HFF-Myc (cell line): ENCODE measurements at regions not wholly inside any gene's neighbourhood (a gene's known extent, or its start where the extent isn't known, plus 50 kb on each side); places are given as distances from the start of the nearest gene placed in this dataset.

Experiments used
- DNase-seq: peaks from one replicate; pipeline ENCODE4 v3.0.0-alpha.2; 2011; ENCODE audit warnings: low read depth; ENCODE audit errors: extremely low read depth
- H3K4me3 ChIP-seq: replicated peaks from 2 replicates; pipeline ENCODE4 v1.5.1; 2011; ENCODE audit warnings: low read depth, mild to moderate bottlenecking, control low read depth, low read length
- TF ChIP-seq, protein P1 (sequence below): IDR thresholded peaks from 2 replicates; pipeline ENCODE4 v1.5.1; 2012; ENCODE audit warnings: mild to moderate bottlenecking, low read depth, low read length, control low read depth; ENCODE audit errors: missing control alignments

GRCh38 chr9:113695901-113696300 lies 180.2 kb upstream of the ZNF618 start:
- TF ChIP-seq, protein P1, sequence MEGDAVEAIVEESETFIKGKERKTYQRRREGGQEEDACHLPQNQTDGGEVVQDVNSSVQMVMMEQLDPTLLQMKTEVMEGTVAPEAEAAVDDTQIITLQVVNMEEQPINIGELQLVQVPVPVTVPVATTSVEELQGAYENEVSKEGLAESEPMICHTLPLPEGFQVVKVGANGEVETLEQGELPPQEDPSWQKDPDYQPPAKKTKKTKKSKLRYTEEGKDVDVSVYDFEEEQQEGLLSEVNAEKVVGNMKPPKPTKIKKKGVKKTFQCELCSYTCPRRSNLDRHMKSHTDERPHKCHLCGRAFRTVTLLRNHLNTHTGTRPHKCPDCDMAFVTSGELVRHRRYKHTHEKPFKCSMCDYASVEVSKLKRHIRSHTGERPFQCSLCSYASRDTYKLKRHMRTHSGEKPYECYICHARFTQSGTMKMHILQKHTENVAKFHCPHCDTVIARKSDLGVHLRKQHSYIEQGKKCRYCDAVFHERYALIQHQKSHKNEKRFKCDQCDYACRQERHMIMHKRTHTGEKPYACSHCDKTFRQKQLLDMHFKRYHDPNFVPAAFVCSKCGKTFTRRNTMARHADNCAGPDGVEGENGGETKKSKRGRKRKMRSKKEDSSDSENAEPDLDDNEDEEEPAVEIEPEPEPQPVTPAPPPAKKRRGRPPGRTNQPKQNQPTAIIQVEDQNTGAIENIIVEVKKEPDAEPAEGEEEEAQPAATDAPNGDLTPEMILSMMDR = no peak
- H3K4me3 ChIP-seq = no peak overlapping the region
- no peak for DNase-seq

GRCh38 chr9:113701774-113702755 lies 174.0 kb upstream of the ZNF618 start:
- no peak for DNase-seq

GRCh38 chr9:113705306-113705927 lies 170.7 kb upstream of the ZNF618 start:
- TF ChIP-seq, protein P1 = no peak
- no peak overlapping the region for H3K4me3 ChIP-seq
- DNase-seq = no peak

More at GRCh38 chr9:113701774-113702755, 174.0 kb upstream of the ZNF618 start:
- TF ChIP-seq, protein P1 = no peak
- H3K4me3 ChIP-seq = no peak overlapping the region

DNA sequence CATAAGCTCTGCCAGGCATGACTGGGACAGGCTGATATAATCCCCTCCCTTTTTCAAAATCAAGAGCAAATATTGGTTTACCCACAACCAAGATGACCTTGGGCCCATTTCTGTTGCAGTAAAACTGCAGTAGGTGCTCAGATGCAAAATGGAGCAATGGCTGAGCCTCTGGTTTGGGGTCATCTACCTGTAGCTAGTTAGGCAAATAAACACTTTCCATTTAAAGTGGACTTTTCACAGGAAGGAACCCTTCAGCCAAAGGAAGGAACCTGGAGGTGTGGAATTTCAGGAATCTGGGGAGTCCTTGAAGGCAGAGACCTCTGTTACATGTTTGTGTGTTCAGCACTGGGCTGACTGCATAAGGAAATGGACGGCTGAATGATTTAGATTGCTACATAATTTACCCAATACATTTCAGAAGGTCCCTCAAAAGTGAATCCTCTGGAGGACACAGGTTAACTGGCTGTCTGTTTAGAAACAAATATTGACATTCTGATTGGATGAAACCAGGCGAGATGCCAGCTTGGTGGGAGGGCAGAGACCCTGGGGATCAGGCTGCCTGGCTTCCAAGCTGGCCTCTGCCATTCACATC lies 170.1 kb upstream of the ZNF618 start:
- no peak overlapping the region for H3K4me3 ChIP-seq
- DNase-seq = no peak
- TF ChIP-seq, protein P1 = no peak

DNA sequence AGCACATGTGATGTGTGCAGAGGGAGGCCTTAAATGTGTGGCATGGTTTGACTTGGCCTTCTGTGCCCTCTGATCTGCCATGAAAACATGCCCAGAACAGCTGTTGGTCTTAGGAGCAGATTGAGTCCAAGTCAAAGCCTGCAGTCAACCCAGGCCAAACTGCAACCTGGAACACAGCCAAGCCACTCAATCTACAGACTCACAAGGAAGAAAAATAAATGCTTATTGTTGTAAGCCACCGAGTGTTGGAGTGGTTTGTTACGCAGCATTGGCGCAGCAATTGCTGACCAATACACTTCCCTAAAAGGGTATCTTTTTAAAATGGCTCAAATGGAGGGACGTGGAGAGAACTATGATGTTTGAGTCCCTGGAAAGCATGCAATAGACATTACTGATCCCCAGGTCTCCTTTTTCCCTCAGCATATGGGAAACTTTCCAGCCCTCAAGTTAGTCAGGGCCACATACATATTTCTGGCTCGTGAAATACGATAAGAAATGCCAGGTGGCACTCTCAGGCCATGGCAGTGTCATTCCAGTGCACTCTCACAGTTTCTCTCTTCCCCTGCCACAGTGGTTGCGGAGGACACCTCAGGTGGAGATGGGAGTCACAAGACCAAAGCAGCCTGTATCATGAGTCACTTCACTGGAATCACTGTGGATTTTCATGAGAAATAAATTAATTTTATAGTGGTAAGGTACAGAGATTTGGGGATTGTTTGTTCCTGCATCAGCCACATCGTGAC lies 168.0 kb upstream of the ZNF618 start:
- DNase-seq = no peak
- no peak overlapping the region for H3K4me3 ChIP-seq
- TF ChIP-seq, protein P1 = no peak
